CD4-positive, alpha-beta memory T cell (primary cell): ENCODE measurements at regions not wholly inside any gene's neighbourhood (a gene's known extent, or its start where the extent isn't known, plus 50 kb on each side); places are given as distances from the start of the nearest gene placed in this dataset. TPM values are rescaled to one million over a fixed set of nuclear protein-coding genes. Genes with fewer than 3 reads are reported as not detected.

Experiments
- microRNA-seq: library from miRNA; unstranded; fragments of <30 nt; microRNA quantifications from one replicate; pipeline ENCODE4 v1.2.0, GENCODE V29; 2021; ENCODE audit warnings: borderline replicate concordance, borderline number of aligned reads, borderline microRNAs expressed, mixed read lengths

Small RNA genes lying in the stretch of these regions (microRNA-seq; reads per million reads assigned to microRNA genes)
- not detected for gene MIR548A1
